ENCODE measurements at regions not wholly inside any gene's neighbourhood (a gene's known extent, or its start where the extent isn't known, plus 50 kb on each side); places are given as distances from the start of the nearest gene placed in this dataset.
"Not testable (repeated sequence)": the region's sequence is repeated elsewhere in the genome, so short reads cannot be mapped to it uniquely, and the experiment has no call there.

DNA sequence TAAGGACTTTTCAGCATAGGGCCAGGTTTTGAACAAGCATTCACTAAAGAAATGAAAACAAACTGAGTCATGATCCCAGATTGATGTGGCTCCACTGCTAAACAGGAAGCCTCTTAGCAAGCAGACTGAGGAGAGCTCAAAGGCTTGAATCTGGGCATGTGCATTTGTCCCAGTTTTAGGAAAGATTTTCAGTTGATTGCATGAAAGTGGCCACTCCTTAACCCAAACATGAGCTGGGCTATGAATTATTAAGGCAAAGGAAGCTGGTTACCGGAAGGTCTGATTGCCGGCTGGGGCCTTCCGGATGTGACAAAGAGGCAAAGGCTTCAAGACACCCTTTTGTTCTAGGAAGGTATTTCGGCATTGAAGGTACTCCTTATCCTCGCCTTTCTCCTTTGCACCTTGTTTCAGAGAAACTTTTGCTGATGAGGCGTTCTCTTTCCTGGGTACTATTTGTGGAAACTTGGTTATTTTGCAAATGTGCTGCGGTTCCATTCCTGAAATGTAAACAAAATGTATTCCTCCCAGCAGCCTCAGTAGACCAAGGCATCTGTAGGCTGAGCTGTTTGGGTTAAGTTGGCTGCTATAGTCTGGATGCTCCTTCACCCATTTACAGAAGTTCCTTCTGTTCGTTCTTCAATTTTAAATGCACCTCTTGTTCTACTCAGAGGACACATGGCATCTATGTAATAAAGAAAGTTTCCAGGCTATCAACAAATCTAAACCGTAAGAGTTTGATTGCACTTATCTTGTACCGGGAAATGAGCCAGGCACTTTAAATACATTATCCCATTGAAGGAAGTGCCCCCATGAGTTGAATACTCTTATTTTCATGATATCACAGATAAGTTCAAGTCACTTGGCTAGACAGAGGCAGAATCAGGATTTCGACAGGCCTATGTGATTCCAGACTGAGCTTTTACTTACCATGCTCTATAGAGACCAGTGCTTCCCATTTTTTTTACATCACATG is 115.6 kb upstream of the METAP2 start:
- DNase-seq, result no peak

DNA sequence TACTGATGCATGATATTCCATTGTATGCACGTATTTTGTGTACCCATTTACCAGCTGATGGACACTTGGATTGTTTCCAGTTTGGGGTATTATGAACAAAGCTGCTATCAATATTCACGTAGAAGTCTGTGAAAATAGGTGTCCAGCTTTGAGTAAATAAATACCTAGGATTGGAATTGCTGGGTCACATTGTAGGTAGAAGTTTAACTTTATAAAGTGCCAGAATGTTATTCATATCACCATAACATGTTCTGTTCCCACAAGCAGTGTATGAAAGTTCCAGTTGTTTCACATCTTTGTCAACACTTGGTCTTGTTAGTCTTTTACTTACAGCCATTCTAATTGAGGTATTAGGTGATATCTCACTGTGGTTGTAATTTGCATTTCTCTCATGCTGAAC is 108.0 kb upstream of the METAP2 start:
- DNase-seq, result no peak

DNA sequence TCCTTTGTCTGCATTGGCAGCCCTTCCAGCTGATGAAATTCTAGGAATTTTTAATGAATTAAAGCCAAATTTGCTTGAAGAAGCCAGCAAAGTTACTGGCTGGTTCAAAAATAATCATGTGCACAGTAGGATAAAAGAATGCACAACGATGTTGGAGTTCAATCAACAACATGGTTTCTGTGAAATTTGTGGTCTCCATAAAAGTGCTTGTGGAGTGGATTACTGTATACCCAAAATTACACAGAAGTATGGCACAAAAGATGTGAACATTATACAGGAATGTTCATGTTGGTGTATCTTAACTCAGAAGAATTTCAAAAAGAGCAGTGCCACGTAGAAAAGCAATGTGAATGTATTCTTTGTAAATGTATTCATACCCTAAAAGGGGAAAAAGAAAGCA is 105.0 kb upstream of the METAP2 start:
- DNase-seq, result no peak

DNA sequence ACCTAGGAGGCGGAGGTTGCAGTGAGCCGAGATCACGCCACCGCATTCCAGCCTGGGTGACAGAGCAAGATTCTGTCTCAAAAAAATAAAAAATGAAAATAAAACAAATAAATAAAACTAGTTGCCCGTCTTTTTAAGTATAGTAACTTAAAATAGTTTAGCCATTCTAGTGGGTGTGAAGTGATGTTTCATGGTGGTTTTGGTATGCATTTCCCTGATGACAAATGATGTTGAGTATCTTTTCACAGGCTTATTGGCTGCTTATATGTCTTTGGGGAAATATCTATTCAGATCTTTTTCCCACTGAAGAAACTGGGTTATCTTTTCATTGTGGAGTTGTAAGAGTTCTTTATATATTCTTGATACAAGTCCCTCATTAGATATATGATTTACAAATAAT is 102.4 kb upstream of the METAP2 start:
- DNase-seq, result no peak

DNA sequence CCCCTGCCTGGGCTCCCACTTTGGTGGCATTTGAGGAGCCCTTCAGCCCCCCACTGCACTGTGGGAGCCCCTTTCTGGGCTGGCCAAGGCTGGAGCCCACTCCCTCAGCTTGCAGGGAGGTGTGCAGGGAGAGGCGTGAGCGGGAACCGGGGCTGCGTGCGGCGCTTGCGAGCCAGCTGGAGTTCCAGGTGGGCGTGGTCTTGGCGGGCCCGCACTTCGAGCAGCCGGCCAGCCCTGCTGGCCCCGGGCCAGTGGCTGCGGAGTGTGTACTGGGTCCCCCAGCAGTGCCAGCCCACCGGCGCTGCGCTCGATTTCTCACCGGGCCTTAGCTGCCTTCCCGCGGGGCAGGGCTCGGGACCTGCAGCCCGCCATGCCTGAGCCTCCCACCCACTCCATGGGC is 94.5 kb upstream of the METAP2 start:
- not testable (repeated sequence) for DNase-seq

DNA sequence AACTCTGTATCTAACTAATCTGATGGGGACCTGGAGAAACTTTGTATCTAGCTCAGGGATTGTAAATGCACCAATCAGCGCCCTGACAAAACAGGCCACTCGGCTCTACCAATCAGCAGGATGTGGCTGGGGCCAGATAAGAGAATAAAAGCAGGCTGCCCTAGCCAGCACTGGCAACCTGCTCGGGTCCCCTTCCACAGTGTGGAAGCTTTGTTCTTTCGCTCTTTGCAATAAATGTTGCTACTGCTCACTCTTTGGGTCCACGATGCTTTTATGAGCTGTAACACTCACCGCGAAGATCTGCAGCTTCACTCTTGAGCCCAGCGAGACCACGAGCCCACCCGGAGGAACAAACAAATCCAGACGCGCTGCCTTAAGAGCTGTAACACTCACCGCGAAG is 93.6 kb upstream of the METAP2 start:
- DNase-seq, result not testable (repeated sequence)

DNA sequence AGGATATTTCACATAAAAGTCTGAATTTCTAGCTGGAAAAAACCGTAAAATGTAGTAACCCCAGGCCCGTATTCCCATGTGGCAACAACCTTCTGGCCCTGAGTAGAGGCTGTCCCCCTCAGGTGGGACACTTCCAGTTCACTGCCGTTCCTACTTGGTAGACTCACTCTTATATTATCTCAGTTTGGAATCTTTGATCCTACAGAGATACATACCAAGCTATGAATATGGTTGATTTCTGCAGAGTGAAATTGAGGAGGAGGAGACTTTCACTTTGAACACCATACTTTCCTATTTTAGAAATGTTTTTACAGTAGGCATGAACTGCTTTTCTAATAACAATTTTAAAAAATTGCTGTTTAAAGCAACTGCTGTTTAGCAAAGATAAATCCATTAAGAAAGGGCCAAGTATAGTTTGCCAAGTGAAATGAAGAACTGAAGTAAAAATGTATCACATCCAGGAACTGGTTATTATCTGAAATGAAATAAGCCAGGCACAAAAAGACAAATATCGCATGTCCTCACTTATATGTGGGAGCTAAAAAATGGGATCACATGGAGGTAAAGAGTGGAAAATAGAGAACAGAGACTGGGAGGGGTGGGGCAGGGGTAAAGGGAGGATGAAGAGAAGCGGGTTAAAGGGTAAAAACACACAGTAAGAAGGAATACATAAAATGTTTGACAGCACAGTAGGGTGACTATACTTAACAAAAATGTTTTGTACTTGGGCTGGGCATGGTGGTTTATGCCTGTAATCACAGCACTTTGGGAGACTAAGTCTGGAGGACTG is 92.8 kb upstream of the METAP2 start:
- DNase-seq, result no peak

DNA sequence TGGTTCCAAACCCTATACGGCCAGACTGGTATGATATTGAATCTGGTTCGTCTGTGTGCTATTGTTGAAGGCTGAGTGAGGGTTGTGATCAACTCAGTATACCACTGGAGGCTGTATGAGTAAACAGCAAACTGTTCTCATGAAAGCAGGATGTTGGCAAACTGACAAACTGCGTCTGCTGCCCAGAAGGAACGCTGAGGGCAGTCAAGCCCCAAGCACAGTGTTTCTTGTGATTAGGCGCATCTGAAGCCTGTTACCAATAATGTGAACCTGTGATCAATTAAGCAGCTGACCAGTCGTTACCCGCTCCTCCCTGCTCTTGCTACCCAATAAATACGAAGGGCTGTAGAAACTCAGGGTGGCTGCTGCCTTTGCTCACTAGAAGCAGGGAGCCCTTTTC is 90.0 kb upstream of the METAP2 start:
- not testable (repeated sequence) for DNase-seq

DNA sequence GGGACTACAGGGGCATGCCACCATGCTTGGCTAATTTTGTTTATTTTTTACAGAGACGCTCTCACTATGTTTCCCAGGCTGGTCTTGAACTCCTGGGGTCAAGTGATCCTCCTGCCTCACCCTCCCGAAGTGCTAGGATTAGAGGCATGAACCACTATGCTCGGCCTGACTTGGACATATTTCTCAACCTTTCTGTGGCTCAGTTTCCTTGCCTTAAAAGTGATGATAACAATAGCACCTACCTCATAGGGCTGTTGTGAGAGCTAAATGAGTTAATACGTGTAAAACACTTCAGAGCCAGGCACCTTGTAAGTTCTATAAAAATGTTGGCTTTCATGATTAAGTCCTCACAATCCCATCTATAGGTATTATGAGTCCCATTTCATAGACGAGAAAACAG is 89.2 kb upstream of the METAP2 start:
- DNase-seq, result no peak

DNA sequence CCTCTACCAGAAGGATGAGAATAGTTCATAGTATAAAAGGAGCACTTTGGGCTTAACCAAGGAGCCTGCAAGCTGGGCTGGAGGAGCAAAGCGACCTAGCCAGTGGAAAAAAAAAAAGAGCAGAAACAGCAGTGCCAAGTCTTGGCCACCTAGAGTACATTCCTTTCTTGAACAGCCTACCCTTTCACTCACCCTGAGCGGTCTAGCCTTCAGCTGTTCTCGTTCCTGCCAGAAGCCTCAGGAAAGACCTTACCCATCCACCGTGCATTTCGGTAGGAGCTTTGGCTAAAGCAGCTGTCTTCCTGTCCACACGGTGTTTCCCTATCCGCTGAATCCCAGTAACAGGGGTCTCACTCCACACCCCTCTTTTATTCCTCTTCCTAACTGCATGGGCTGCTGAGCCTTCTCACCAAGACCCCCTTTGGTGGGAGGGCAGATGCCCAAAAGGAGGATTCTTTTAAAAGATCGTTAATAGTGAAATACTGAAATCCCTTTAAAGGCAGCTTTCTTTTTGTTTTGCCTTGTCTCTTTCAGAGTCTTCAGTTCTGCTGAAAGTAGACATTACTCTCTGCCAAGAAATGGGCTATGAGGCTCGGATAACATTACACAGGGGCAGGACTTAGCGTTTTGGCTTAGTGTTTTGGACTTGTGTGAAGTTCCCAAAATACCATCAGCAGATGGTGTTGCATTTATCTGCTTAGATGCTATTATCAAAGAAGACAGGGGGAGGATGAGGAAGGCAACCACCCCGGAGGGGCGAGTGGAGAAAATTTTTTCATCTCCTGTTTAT is 88.5 kb upstream of the METAP2 start:
- peak; percentile 19 for DNase-seq

DNA sequence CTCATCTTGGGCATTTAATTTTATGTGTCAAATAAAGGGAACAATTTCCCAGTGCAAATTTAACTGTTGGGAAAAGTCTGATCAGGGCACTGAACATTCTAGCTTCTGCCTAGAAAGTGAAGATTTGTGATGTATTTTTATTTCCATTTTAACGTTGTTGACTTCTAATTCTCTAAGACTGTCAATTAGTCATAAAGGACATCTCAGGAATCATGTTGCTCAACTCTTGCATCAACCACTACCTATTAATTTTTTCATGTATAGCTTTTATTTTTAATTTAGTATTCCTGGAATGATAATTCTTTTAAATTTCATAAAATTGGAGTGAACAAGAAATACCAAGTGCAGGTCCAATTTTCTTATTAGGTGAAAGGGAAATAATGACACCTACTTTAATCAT is 87.9 kb upstream of the METAP2 start:
- no peak for DNase-seq

DNA sequence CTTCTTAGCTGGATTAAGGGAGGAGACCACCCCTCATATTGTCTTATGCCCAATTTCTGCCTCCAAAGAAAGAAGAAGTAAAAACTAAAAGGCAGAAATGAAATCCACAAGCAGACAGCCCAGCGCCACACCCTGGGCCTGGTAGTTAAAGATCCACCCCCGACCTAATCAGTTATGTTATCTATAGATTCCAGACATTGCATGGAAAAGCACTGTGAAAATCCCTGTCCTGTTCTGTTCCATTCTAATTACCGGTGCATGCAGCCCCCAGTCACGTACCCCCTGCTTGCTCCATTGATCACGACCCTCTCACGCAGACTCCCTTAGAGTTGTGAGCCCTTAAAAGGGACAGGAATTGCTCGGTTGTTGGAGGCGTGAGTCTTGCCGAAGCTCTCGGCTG is 85.7 kb upstream of the METAP2 start:
- DNase-seq, result not testable (repeated sequence)

DNA sequence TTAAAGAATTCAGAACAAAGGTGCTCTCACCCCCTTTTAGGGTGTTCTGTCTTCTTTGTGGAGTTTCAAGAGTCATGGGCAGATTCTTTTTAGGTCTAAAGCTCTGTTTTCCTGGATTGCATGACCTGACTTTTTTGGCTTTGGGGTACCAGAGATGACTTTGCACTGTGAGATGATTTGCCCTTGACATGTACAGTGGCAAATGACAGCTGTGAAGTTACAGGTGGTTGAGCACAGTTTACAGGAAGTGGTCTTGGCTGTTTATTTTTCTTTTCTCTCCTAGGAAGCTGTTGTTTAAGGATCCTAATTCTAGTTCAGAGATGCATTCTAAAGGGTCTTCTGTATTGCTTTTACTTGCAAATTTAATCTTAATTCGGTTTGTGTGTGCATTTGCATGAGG is 83.8 kb upstream of the METAP2 start:
- DNase-seq, result no peak

DNA sequence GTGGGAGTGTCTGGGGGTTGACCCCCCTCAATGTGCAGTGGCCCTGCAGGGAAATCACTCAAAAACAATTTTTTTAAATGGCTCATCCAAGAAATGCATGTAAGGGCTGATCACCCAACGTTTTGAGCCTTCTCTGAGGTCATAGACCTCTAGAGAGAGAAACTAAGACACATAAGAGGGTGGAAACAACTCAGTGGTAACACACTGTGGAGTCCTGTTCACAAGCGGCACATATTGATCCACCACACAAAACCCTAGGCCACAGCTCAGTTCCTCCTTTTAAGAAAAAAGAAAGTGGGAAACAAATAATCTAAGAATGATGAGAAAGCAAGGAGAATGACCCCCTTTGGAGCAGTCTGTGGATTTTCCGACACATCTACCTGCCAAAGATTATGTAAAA is 83.0 kb upstream of the METAP2 start:
- no peak for DNase-seq

DNA sequence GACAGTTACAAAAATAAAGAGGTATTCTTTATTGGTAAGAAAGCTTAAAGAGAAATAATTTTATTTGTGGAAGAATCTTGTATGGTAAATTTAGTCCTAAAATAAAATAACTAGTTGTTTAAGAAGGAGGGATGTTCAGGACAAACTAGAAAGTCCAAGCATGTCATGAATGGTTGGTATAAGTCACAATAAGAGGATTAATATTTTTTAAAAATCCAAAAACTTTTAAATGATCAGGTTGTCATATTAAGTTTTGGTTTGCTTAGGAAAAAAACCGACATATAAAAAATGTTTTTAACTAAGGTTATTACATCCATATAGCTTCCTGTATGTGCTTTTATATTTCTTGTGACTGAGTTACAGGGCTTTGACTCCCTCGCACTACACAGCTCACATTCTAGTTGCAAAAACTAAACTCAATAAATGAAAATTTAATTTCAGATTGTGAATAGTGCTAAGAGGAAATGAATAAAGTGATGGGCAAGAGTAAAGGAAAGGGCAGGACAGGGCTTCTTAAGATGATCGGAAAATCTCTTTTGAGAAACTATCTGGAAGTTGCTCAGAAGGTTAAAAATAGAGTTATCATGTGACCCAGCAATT is 80.7 kb upstream of the METAP2 start:
- no peak for DNase-seq

DNA sequence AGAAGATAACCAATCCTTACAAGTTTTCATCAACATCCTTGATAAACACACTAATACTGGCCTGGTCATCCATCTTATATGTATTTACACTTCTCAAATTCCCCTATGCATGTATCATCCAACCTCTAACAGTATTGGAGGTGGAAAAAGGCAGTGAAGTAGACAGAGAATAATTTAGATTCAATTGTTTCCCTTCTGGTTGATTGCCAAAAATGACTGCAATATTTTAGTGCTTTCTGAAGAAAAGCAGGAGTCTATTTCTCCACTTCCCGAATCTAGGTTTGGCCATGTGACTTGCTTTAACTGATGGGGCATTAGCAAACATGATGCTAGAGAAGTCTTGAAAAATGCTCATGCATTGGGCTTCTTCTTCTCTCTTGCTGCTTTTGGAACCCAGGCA is 78.3 kb upstream of the METAP2 start:
- no peak for DNase-seq

DNA sequence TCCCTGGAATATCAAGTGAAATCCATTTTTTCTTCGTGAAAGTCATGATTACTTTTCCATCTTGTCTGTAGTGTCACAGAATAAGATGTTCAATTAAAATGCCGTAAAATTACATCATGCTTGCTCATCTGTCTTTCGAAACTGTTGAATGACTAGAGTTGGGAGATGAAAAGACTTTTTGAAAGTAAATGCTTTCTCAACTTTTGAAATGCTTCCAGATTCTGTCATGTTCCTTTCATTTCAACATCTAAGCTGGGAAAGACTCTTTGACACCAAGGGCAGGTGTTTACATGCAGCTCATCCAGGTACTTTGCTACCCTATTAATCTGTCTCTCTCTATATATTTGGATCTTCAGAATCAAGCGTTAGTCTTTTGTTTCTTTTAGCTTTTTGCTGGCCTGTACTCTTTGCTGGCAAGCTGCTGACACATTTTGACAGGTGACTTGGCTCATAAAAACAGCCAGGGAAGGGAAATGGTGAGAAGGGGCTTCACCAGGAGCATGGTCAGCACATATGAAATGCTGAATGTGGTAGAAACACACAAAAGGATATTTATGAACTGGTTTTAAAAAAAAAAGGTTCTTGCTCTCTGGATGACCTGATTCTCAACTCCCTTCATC is 77.0 kb upstream of the METAP2 start:
- DNase-seq, result no peak

DNA sequence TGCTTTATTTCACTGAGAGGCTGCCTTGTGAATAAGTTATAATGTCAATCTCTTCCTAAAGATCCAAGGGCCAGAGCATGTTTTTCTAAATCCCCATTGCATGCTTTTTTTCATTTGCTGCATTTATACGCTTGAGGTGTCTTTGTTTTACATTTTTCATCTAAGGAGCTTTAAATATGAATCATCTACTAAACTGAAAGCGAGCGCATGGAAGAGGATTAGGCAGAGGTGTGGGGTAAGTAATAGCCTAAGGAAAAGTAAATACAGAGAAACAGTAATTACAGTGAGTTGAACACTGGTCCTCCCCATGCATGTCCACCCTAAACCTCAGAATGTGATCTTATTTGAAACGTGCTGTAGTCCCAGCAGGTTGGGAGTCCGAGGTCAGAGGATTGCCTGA is 76.4 kb upstream of the METAP2 start:
- no peak for DNase-seq

DNA sequence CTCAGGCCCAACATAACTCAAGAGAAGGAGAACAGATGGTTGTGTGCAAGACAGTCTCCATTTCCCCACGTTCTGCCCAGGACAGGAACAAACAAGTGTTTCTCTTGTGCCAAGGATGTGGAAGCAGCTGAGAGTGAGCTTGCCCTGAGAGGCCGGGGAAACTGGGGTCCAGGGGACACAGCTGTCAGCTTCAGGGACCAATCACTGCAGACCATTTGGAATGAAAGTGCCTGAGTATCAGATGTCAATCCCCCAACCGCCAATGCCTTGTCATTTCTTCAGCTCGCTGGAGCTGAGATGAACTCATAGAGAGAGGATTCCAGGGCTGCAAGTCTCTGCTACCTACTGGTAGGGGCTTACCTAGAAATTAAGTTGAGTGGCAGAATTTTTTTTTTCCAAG is 71.9 kb upstream of the METAP2 start:
- no peak for DNase-seq

DNA sequence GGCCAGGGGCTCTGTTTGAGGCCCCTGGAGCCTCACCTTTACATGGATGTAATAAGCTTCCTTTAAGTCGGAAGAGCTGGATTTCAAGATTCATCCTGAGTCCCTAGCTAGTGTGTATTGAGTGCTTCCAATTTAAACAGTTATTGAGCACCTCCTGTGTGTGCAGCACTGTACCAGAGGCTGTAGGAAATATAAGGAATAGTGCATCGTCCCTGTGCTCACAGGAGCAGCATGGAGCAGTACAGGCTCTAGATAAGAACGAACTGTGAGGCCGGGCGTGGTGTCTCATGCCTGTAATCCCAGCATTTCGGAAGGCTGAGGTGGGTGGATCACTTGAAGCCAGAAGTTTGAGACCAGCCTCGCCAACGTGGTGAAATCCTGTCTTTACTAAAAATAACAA is 65.8 kb upstream of the METAP2 start:
- no peak for DNase-seq

DNA sequence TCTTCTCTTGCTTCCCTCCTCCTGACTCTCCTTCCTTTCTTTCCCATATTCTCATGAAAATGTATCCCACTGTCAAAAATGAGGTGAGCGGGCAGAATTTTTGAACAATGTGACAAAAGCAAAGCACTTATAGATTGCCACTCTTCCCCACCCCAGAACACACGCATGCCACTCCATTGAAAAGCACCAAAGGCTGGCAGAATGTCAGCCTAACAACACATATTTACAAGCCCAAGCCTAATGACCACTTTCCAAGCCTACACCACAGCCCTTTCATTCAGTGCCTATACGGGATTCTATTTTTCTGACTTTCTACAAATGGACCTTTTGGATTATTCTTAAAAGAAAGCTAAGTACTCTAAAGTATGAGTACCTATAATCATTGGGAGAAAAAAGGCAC is 62.9 kb upstream of the METAP2 start:
- no peak for DNase-seq

DNA sequence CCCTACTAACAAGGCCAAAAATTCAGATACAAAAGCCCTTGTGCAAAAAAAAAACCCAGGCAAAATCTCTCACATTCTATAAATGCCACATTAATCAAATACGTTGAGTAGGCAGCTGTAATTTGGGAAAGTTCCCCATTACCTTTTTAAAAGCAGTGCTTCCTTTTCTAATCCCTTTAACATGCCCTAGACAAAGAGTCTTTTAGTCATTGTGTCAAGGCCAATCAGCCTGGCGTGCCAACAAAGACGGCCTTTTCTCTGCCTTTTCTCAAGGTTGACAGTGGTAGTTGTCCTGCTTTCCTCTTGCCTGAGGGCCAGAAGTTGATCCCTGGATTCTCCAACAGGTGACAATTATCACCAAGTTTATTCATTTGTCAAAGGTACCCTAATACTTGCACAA is 62.5 kb upstream of the METAP2 start:
- DNase-seq, result no peak
